ENCODE measurements at regions not wholly inside any gene's neighbourhood (a gene's known extent, or its start where the extent isn't known, plus 50 kb on each side); places are given as distances from the start of the nearest gene placed in this dataset.

GRCh38 chr3:144041960-144042556 lies 70.4 kb downstream of the DIPK2A start:
- no peak for DNase-seq (ENCODE audit: low read depth, low spot score)
- no peaks in the 10 kb centered on the region for H3K27me3 ChIP-seq (ENCODE audit: control insufficient read depth, insufficient read depth, low read length)
- no peak overlapping the region for H3K4me3 ChIP-seq (ENCODE audit: low read depth, low read length)
- TF ChIP-seq, protein P1, sequence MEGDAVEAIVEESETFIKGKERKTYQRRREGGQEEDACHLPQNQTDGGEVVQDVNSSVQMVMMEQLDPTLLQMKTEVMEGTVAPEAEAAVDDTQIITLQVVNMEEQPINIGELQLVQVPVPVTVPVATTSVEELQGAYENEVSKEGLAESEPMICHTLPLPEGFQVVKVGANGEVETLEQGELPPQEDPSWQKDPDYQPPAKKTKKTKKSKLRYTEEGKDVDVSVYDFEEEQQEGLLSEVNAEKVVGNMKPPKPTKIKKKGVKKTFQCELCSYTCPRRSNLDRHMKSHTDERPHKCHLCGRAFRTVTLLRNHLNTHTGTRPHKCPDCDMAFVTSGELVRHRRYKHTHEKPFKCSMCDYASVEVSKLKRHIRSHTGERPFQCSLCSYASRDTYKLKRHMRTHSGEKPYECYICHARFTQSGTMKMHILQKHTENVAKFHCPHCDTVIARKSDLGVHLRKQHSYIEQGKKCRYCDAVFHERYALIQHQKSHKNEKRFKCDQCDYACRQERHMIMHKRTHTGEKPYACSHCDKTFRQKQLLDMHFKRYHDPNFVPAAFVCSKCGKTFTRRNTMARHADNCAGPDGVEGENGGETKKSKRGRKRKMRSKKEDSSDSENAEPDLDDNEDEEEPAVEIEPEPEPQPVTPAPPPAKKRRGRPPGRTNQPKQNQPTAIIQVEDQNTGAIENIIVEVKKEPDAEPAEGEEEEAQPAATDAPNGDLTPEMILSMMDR (IDR thresholded peaks at IDR 0.05; ENCODE audit: low read depth, low read length), result no peak
- no peaks in the 10 kb centered on the region for H3K9me3 ChIP-seq (ENCODE audit: control insufficient read depth, insufficient read depth, low read length)
- no peak overlapping the region for H3K27ac ChIP-seq (ENCODE audit: low read depth, low read length)
- ChIA-PET CTCF (no interaction called here), POLR2A (no interaction called here)

- Histone ChIP-seq H3K27me3 (ENCODE audit: control insufficient read depth, insufficient read depth, low read length) (no peaks in the 10 kb centered on the region), H3K27ac (ENCODE audit: low read depth, low read length) (no peak overlapping the region), H3K9me3 (ENCODE audit: control insufficient read depth, insufficient read depth, low read length) (no peaks in the 10 kb centered on the region), H3K4me3 (ENCODE audit: low read depth, low read length) (no peak overlapping the region)
- no peak for DNase-seq (ENCODE audit: low read depth, low spot score)
- TF ChIP-seq, protein P1 (IDR thresholded peaks at IDR 0.05; ENCODE audit: low read depth, low read length), result no peak
- ChIA-PET CTCF (no interaction called here), POLR2A (no interaction called here)
Observed at GRCh38 chr3:144045766-144046165, 74.1 kb downstream of the DIPK2A start.

GRCh38 chr3:144049374-144049773 lies 77.8 kb downstream of the DIPK2A start:
- no peak overlapping the region for H3K4me3 ChIP-seq (ENCODE audit: low read depth, low read length)
- no peaks in the 10 kb centered on the region for H3K9me3 ChIP-seq (ENCODE audit: control insufficient read depth, insufficient read depth, low read length)
- POLR2A ChIA-PET, result no interaction called here
- DNase-seq (ENCODE audit: low read depth, low spot score), result no peak
- no peaks in the 10 kb centered on the region for H3K27me3 ChIP-seq (ENCODE audit: control insufficient read depth, insufficient read depth, low read length)
- no peak overlapping the region for H3K27ac ChIP-seq (ENCODE audit: low read depth, low read length)
- CTCF ChIA-PET, result interaction anchor here (1.5 kb wide), 1 partner anchor 18 kb away, joined by 4 read pairs; no protein-coding TSS in a partner anchor
- TF ChIP-seq, protein P1 (IDR thresholded peaks at IDR 0.05; ENCODE audit: low read depth, low read length), result no peak

DNA sequence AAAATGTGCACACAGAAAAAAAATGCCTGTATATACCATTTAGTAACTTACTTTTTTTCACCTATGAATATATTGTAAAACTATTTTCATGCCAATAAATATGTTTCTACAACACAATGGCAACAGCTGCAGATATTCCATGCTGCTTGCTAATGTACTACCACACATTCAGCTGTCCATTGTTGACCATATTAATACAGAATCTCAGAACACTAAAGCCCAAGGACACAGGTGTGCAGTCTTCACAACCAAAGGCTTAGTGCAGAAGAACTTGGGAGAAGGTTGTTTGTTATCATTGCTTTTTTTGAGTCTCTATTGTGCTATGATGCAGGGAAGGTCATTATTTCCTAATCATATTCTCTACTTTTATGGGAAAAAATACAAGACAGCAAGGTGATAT lies 79.6 kb downstream of the DIPK2A start:
- POLR2A ChIA-PET, result no interaction called here
- CTCF ChIA-PET, result no interaction called here
- DNase-seq (ENCODE audit: low read depth, low spot score), result no peak
- Histone ChIP-seq H3K9me3 (ENCODE audit: control insufficient read depth, insufficient read depth, low read length) (no peaks in the 10 kb centered on the region), H3K27ac (ENCODE audit: low read depth, low read length) (no peak overlapping the region), H3K4me3 (ENCODE audit: low read depth, low read length) (no peak overlapping the region), H3K27me3 (ENCODE audit: control insufficient read depth, insufficient read depth, low read length) (no peaks in the 10 kb centered on the region)
- TF ChIP-seq, protein P1 (IDR thresholded peaks at IDR 0.05; ENCODE audit: low read depth, low read length), result no peak

DNA sequence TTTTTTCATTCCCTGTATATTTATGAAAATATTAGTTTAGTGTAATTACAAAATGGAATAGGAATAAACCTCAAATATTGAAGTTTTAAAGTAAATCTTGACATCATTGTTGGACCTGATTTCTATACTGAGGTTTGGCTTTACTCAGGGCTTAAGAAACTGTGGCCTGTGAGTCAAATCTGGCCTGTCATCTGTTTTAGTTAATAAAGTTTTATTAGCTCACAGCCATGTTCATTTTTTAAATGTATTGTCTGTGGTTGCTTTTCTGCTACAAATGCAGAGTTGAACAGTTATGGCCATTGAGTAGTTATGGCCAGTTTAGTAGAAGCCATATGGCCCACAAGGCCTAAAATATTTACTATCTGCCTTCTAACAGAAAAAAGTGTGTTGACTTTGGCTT lies 80.7 kb downstream of the DIPK2A start:
- POLR2A ChIA-PET, result interaction anchor here (2.1 kb wide), 1 partner anchor 80 kb away, joined by 9 read pairs; the partner anchor contains the start of gene DIPK2A
- TF ChIP-seq, protein P1 (IDR thresholded peaks at IDR 0.05; ENCODE audit: low read depth, low read length), result no peak
- CTCF ChIA-PET, result no interaction called here
- Histone ChIP-seq H3K4me3 (ENCODE audit: low read depth, low read length) (no peak overlapping the region), H3K9me3 (ENCODE audit: control insufficient read depth, insufficient read depth, low read length) (no peaks in the 10 kb centered on the region), H3K27me3 (ENCODE audit: control insufficient read depth, insufficient read depth, low read length) (no peaks in the 10 kb centered on the region), H3K27ac (ENCODE audit: low read depth, low read length) (no peak overlapping the region)
- peak; percentile 13 for DNase-seq (ENCODE audit: low read depth, low spot score)
